Type B pancreatic cell (in vitro differentiated cells): ENCODE measurements at regions not wholly inside any gene's neighbourhood (a gene's known extent, or its start where the extent isn't known, plus 50 kb on each side); places are given as distances from the start of the nearest gene placed in this dataset.

Experiments
- DNase-seq: peaks from one replicate; pipeline ENCODE4 v3.0.0; 2021; ENCODE audit warnings: mixed read lengths; ENCODE audit not compliant: unreplicated experiment; ENCODE audit errors: extremely low spot score
- H3K27ac Mint-ChIP-seq: 2 replicates; pipeline ENCODE4 v1.8.0; 2021; ENCODE audit warnings: mild to moderate bottlenecking, mixed read lengths
- H3K27me3 Mint-ChIP-seq: 2 replicates; pipeline ENCODE4 v1.8.0; 2021; ENCODE audit warnings: mixed read lengths
- H3K36me3 Mint-ChIP-seq: 2 replicates; pipeline ENCODE4 v1.8.0; 2021; ENCODE audit warnings: mixed read lengths
- H3K4me1 Mint-ChIP-seq: one replicate; pipeline ENCODE4 v1.8.0; 2021; ENCODE audit warnings: mixed read lengths; ENCODE audit not compliant: unreplicated experiment
- H3K4me3 Mint-ChIP-seq: 2 replicates; pipeline ENCODE4 v1.8.0; 2021; ENCODE audit warnings: mild to moderate bottlenecking, mixed read lengths
- H3K9me3 Mint-ChIP-seq: 2 replicates; pipeline ENCODE4 v1.8.0; 2021; ENCODE audit warnings: mixed read lengths
- TF ChIP-seq, protein P1 (sequence below): fragments of 200-600 bp; sonication (generic); conservative IDR thresholded peaks from 2 replicates; pipeline ENCODE4 v1.5.0; 2021; ENCODE audit warnings: antibody characterized with exemption, mild to moderate bottlenecking

DNA sequence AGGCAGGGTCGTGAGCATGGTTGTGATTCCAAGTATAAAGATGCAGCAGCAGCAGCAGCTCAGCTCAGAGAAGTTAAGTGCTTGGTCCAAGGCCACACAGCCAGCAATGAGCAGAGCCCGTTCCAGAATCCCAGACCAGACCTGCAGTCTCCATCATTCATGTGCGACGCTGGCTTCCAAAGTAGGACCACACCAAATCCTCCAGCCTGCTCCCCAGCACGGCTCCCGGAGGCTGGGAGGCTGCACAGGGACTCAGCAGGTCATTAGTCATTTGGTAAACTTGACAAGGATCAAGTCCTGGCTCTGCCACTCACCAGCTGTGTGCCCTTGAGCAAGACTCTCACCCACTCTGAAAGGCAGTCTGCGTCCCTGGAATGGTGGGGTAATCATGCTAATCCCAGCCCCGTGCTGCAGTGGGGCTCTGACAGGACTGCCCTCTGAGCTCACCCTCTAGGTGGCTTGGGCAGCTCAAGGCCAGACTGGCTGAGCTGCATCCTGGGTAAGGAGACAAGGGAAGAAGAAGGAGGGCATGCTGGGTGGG lies 95.1 kb upstream of the TMEM132E start:
- no peaks in the 10 kb centered on the region for H3K36me3 Mint-ChIP-seq
- no peak for DNase-seq
- H3K9me3 Mint-ChIP-seq: no peaks in the 10 kb centered on the region
- TF ChIP-seq, protein P1, sequence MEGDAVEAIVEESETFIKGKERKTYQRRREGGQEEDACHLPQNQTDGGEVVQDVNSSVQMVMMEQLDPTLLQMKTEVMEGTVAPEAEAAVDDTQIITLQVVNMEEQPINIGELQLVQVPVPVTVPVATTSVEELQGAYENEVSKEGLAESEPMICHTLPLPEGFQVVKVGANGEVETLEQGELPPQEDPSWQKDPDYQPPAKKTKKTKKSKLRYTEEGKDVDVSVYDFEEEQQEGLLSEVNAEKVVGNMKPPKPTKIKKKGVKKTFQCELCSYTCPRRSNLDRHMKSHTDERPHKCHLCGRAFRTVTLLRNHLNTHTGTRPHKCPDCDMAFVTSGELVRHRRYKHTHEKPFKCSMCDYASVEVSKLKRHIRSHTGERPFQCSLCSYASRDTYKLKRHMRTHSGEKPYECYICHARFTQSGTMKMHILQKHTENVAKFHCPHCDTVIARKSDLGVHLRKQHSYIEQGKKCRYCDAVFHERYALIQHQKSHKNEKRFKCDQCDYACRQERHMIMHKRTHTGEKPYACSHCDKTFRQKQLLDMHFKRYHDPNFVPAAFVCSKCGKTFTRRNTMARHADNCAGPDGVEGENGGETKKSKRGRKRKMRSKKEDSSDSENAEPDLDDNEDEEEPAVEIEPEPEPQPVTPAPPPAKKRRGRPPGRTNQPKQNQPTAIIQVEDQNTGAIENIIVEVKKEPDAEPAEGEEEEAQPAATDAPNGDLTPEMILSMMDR: no peak
- no peaks in the 10 kb centered on the region for H3K4me1 Mint-ChIP-seq
- no peak overlapping the region for H3K4me3 Mint-ChIP-seq
- H3K27ac Mint-ChIP-seq: no peak overlapping the region
- H3K27me3 Mint-ChIP-seq: peaks cover 61% of the 10 kb centered on the region

DNA sequence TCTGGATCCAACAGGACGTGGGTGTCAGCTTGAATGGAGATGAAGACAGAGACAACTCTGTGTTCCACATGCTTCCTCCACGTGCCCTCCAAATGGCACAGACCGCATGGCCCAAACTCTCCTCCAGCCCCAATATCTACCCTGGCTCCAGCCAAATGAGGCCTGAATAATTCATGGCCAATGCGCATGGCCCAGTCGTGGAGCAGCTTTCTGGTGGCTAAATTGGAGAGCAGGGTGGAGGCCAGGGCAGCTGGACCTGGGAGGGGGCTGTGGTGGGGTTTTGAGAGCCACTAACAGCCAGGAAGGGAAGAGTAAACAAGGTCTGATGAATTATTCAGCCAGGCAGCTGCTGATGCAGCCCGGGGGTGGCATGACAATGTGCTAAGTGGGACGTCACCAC lies 96.7 kb upstream of the TMEM132E start:
- Mint-ChIP-seq H3K36me3 (no peaks in the 10 kb centered on the region), H3K27me3 (peaks cover 59% of the 10 kb centered on the region), H3K27ac (no peak overlapping the region), H3K9me3 (no peaks in the 10 kb centered on the region), H3K4me1 (no peaks in the 10 kb centered on the region), H3K4me3 (no peak overlapping the region)
- DNase-seq: no peak
- TF ChIP-seq, protein P1: no peak

DNA sequence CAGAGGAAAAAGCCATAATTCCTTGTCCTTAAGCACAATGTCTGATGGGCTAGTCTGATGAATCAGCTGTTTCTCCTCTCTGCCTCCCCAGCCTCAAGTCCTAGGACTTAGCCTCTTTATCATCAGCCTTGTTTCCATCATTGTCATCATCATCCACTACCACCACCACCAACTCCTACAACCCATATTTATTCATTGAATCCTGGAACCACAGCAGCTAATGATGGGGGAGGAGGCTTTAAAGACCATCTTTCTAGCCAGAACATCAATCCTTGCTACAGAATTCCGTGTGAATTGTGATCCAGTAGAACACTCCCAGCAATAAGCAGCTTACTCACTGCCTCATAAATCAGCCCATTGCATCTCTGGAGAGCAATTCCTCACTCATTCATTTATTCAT lies 97.6 kb upstream of the TMEM132E start:
- TF ChIP-seq, protein P1: no peak
- no peak overlapping the region for H3K27ac Mint-ChIP-seq
- H3K9me3 Mint-ChIP-seq: no peaks in the 10 kb centered on the region
- no peak overlapping the region for H3K4me3 Mint-ChIP-seq
- H3K4me1 Mint-ChIP-seq: no peaks in the 10 kb centered on the region
- no peak for DNase-seq
- H3K27me3 Mint-ChIP-seq: peaks cover 53% of the 10 kb centered on the region
- H3K36me3 Mint-ChIP-seq: no peaks in the 10 kb centered on the region

DNA sequence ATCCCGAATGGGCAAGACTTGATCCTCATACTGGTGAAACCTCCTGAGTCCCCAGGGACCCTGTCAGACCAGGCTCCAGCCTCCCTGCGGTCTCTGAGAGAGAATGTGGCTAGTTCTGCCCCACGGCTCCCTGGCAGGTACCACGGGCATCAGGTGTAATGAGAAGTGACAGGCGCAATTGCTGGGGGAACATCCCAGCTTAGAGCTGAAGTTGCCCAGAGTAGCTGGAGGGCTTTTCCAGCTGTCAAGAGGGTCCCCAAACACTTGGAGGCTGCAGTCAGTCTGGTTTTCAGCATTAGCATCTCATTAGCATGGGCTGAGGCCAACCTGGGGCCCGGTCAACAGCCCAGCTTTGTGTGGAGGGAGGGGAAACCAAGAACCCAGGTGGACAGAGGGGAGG lies 100.0 kb upstream of the TMEM132E start:
- TF ChIP-seq, protein P1: no peak
- Mint-ChIP-seq H3K36me3 (no peaks in the 10 kb centered on the region), H3K4me3 (no peak overlapping the region), H3K27ac (no peak overlapping the region), H3K27me3 (peaks cover 54% of the 10 kb centered on the region), H3K4me1 (no peaks in the 10 kb centered on the region), H3K9me3 (no peaks in the 10 kb centered on the region)
- DNase-seq: no peak

DNA sequence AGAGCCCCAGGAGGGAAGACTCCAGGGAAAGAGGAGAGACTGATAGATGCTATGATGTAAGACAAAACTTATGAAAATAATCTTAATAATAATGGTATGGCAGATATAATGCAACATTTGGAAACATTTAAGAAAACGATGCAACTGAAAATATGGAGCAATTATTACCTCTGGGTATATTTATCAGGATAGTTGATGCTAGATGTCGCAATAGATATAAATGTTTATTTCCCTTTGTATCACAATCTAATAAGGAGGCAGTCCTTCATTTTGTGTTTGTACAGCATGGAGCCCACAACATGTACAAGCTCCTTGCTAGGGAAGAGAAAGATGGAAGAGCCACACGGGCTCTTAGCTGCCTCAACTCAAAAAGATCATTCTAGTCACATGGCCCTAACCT lies 101.1 kb upstream of the TMEM132E start:
- no peak for DNase-seq
- TF ChIP-seq, protein P1: no peak
- H3K27me3 Mint-ChIP-seq: peaks cover 58% of the 10 kb centered on the region
- no peak overlapping the region for H3K4me3 Mint-ChIP-seq
- H3K27ac Mint-ChIP-seq: no peak overlapping the region
- no peaks in the 10 kb centered on the region for H3K36me3 Mint-ChIP-seq
- H3K9me3 Mint-ChIP-seq: no peaks in the 10 kb centered on the region
- no peaks in the 10 kb centered on the region for H3K4me1 Mint-ChIP-seq

DNA sequence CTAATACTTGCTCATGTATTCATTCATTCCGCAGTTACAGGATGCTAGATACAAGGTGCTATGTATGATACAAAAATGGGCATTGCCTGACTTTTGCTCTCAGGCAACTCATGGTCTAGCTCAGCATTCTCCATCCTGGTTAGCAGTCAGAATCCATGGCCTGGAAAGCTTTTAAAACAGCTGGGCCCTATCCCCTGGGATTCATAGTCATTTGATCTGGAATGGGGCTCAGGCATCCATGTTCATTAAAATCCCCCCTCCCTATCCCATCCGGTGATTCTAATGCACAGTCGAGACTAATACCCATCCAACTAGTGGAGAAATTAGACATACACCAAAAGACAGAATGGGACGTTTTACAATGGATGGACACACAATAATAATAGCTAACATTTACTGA lies 104.1 kb upstream of the TMEM132E start:
- Mint-ChIP-seq H3K36me3 (no peaks in the 10 kb centered on the region), H3K9me3 (no peaks in the 10 kb centered on the region), H3K27me3 (peaks cover 64% of the 10 kb centered on the region), H3K27ac (no peak overlapping the region), H3K4me3 (no peak overlapping the region), H3K4me1 (no peaks in the 10 kb centered on the region)
- TF ChIP-seq, protein P1: no peak
- DNase-seq: no peak
